D721Med (cell line): ENCODE measurements at regions not wholly inside any gene's neighbourhood (a gene's known extent, or its start where the extent isn't known, plus 50 kb on each side); places are given as distances from the start of the nearest gene placed in this dataset.

Experiments
- DNase-seq: peaks from one replicate; pipeline ENCODE4 v3.0.0; 2011; ENCODE audit warnings: low spot score; ENCODE audit not compliant: insufficient read length
- FAIRE-seq: peaks from 2 replicates; lab custom pipeline; 2011; peaks lifted over from hg19 to GRCh38; lab: Jason Lieb, UNC
- TF ChIP-seq, protein P1 (sequence below): IDR thresholded peaks from 2 replicates; pipeline ENCODE4 v1.5.1; 2012; ENCODE audit warnings: mild to moderate bottlenecking, control low read depth; ENCODE audit not compliant: insufficient read depth; ENCODE audit errors: missing control alignments

DNA sequence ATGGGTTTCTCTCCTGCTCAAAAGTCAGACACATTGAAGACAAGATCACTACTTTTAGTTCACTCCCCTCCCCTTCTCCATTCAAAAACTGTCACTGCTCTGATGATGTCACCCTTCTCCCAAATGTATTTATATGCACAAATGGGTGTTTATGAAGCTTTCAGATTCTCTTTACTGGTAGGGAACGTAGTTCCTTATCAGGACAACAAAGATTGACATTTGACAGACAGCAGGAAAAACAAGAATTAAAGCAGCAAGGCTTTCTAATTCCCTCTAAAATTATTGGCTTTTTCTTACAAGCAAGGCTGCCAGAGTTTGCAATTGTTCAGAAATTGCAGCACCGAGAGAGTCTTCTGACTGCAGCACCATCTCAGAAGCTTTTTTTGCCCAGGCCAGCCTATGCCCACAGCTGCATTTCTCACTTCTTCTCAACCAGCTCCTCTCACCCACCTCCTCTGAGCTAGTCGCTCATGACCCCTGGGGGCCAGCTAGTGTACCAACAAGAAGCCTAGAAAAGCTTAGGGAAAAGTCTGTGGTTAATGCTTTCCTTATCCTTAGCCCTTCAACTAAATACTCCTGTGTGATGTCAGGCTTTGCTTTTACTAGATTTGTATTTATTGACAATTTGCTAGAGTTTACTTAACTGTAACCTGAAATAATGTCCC is 265.1 kb downstream of the HTR7 start:
- DNase-seq (peak; percentile 23), FAIRE-seq (no peak)
- TF ChIP-seq, protein P1, sequence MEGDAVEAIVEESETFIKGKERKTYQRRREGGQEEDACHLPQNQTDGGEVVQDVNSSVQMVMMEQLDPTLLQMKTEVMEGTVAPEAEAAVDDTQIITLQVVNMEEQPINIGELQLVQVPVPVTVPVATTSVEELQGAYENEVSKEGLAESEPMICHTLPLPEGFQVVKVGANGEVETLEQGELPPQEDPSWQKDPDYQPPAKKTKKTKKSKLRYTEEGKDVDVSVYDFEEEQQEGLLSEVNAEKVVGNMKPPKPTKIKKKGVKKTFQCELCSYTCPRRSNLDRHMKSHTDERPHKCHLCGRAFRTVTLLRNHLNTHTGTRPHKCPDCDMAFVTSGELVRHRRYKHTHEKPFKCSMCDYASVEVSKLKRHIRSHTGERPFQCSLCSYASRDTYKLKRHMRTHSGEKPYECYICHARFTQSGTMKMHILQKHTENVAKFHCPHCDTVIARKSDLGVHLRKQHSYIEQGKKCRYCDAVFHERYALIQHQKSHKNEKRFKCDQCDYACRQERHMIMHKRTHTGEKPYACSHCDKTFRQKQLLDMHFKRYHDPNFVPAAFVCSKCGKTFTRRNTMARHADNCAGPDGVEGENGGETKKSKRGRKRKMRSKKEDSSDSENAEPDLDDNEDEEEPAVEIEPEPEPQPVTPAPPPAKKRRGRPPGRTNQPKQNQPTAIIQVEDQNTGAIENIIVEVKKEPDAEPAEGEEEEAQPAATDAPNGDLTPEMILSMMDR = peak; percentile 82

DNA sequence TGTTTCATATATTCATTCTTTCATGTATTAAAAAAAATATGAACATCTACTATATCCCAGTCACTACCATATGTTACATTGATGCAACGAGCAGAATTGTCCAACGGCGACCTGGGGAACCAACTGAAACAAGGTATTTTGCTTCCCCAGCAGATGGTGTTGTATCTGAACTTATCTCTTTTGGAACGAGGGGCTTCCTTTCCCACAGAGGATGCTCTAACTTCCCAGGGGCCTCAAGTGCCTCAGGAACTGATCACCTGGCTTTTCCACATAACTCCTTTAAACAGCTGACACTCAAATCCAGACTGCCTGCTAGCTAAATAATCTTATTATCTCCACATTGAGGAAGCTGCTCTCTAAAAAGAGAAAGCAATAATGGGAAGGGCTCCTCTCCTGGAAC is 259.3 kb downstream of the HTR7 start:
- TF ChIP-seq, protein P1 = no peak
- no peak for FAIRE-seq
- no peak for DNase-seq

- no peak for FAIRE-seq
- DNase-seq = no peak
- TF ChIP-seq, protein P1 = no peak
Measured at GRCh38 chr10:90602862-90603610, 254.8 kb downstream of the HTR7 start.

DNA sequence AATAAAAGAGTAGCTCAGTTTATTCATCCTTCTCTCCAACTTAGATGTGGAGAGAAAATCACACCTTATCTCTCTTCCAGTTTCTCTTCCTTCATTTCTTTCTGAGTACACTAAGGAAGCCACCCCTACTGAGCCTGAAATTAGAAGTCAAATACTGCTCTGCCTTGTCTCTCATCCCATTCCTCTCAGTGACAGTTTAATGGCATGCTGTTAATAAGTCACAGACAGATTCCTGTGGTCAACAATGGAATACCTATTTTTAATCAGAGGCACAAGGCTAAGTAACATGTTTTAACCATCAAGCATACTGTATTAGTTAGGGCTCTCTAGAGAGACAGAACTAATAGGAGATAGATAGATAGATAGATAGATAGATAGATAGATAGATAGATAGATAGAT is 253.2 kb downstream of the HTR7 start:
- FAIRE-seq = no peak
- DNase-seq = no peak
- TF ChIP-seq, protein P1 = no peak

DNA sequence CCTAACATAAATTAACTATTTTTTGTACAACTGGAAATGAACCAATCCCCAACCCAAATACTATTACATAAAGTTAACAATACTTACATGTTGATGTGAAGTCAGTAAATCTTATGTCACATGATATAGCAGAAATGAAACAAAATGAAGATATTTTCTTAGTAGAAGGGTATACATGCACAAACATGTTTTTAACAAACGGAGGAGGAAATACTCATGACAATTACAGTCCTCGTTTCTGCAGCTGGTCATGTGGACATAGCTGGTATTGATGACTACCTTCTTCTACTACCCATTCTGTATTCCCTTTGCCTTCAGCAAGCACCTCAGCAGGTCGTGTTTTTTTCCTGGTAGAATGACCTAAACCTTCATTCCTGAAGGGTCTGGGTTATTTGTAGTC is 252.3 kb downstream of the HTR7 start:
- FAIRE-seq = no peak
- no peak for DNase-seq
- TF ChIP-seq, protein P1 = no peak

GRCh38 chr10:90612276-90612675 is 245.6 kb downstream of the HTR7 start:
- DNase-seq = no peak
- TF ChIP-seq, protein P1 = no peak
- no peak for FAIRE-seq

- FAIRE-seq = no peak
- TF ChIP-seq, protein P1 = no peak
- DNase-seq = no peak
Measured at GRCh38 chr10:90614631-90615030, 243.2 kb downstream of the HTR7 start.
